Activated naive CD4-positive, alpha-beta T cell treated with anti-CD3 and anti-CD28 coated beads, Interleukin-2, amount 10 ng/mL, durations not matched to agents 7 days and 5 days (primary cell): ENCODE measurements at regions not wholly inside any gene's neighbourhood (a gene's known extent, or its start where the extent isn't known, plus 50 kb on each side); places are given as distances from the start of the nearest gene placed in this dataset.

Source experiments
- CTCF ChIA-PET: fragments of 350-600 bp; sonication (Branson Sonifier 250); formaldehyde crosslinking; loops from one replicate; lab custom pipeline; 2021; ENCODE audit warnings: antibody characterized with exemption; lab: Charles Lee
- DNase-seq: peaks from one replicate; pipeline ENCODE4 v3.0.0-alpha.2; 2020
- H3K27ac Mint-ChIP-seq: one replicate; pipeline ENCODE4 v1.8.0; 2021; ENCODE audit warnings: mild to moderate bottlenecking, moderate library complexity, mixed read lengths
- H3K27me3 Mint-ChIP-seq: one replicate; pipeline ENCODE4 v1.8.0; 2021; ENCODE audit warnings: mild to moderate bottlenecking, mixed read lengths
- H3K36me3 Mint-ChIP-seq: one replicate; pipeline ENCODE4 v1.8.0; 2021; ENCODE audit warnings: mixed read lengths
- H3K4me1 Mint-ChIP-seq: one replicate; pipeline ENCODE4 v1.8.0; 2021; ENCODE audit warnings: mixed read lengths
- H3K4me3 Mint-ChIP-seq: one replicate; pipeline ENCODE4 v1.8.0; 2021; ENCODE audit warnings: mild to moderate bottlenecking, moderate library complexity, mixed read lengths
- H3K9me3 Mint-ChIP-seq: one replicate; pipeline ENCODE4 v1.8.0; 2021; ENCODE audit warnings: mixed read lengths

GRCh38 chr13:48600374-48601364 is 53.1 kb upstream of the CYSLTR2 start:
- DNase-seq: no peak
- CTCF ChIA-PET: interaction anchor here (0.7 to 1.4 kb wide), 5 partner anchors 20 to 168 kb away, joined by 3 read pairs; no protein-coding TSS in a partner anchor
- Mint-ChIP-seq H3K4me3 (no peak overlapping the region), H3K36me3 (no peaks in the 10 kb centered on the region), H3K27ac (no peak overlapping the region), H3K9me3 (no peaks in the 10 kb centered on the region), H3K4me1 (peaks cover 5% of the 10 kb centered on the region), H3K27me3 (peaks cover 12% of the 10 kb centered on the region)

GRCh38 chr13:48602296-48603016 is 51.3 kb upstream of the CYSLTR2 start:
- Mint-ChIP-seq H3K9me3 (peaks cover 2% of the 10 kb centered on the region), H3K4me1 (peaks cover 5% of the 10 kb centered on the region), H3K4me3 (no peak overlapping the region), H3K27ac (no peak overlapping the region), H3K27me3 (peaks cover 12% of the 10 kb centered on the region), H3K36me3 (no peaks in the 10 kb centered on the region)
- CTCF ChIA-PET: no interaction called here
- DNase-seq: no peak

- H3K4me1 Mint-ChIP-seq: peaks cover 5% of the 10 kb centered on the region
- H3K9me3 Mint-ChIP-seq: peaks cover 3% of the 10 kb centered on the region
- no peaks in the 10 kb centered on the region for H3K36me3 Mint-ChIP-seq
- no peak overlapping the region for H3K27ac Mint-ChIP-seq
- no peak for DNase-seq
- no peak overlapping the region for H3K4me3 Mint-ChIP-seq
- CTCF ChIA-PET: no interaction called here
- H3K27me3 Mint-ChIP-seq: peaks cover 12% of the 10 kb centered on the region
These were observed 50.4 kb upstream of the CYSLTR2 start for GRCh38 chr13:48603375-48603774.
